ENCODE measurements at regions not wholly inside any gene's neighbourhood (a gene's known extent, or its start where the extent isn't known, plus 50 kb on each side); places are given as distances from the start of the nearest gene placed in this dataset.

DNA sequence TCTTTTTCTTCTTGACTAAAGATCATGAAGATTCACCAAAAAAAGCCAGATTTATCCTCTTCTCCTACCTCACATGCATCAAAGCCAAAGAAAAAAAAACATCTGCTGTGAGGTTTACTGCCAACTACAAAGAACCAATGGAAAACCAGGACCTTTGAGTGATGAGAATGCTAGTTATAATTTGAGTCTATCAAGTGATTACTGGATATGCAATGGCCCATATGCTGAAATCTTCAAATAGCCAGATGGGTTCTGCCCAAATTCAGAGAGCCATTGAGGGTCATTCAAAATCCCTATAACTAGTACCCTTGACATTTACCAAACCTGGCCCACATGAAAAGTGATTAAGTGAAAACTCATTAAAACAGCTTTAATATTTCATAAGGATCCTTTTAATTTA lies 78.4 kb upstream of the ACO1 start:
- TF ChIP-seq, protein P1, sequence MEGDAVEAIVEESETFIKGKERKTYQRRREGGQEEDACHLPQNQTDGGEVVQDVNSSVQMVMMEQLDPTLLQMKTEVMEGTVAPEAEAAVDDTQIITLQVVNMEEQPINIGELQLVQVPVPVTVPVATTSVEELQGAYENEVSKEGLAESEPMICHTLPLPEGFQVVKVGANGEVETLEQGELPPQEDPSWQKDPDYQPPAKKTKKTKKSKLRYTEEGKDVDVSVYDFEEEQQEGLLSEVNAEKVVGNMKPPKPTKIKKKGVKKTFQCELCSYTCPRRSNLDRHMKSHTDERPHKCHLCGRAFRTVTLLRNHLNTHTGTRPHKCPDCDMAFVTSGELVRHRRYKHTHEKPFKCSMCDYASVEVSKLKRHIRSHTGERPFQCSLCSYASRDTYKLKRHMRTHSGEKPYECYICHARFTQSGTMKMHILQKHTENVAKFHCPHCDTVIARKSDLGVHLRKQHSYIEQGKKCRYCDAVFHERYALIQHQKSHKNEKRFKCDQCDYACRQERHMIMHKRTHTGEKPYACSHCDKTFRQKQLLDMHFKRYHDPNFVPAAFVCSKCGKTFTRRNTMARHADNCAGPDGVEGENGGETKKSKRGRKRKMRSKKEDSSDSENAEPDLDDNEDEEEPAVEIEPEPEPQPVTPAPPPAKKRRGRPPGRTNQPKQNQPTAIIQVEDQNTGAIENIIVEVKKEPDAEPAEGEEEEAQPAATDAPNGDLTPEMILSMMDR (IDR thresholded peaks at IDR 0.05): no peak
- TF ChIP-seq POLR2A (IDR thresholded peaks at IDR 0.05): no peak
- Histone ChIP-seq H3K27ac (no peak overlapping the region), H3K9me3 (no peaks in the 10 kb centered on the region), H3K4me3 (replicated peaks in 1 of 3) (no peak overlapping the region), H3K4me1 (no peaks in the 10 kb centered on the region), H3K27me3 (no peaks in the 10 kb centered on the region), H3K36me3 (no peaks in the 10 kb centered on the region)
- DNase-seq: no peak
- intact Hi-C loops (cut with DNase I): no loop called here

DNA sequence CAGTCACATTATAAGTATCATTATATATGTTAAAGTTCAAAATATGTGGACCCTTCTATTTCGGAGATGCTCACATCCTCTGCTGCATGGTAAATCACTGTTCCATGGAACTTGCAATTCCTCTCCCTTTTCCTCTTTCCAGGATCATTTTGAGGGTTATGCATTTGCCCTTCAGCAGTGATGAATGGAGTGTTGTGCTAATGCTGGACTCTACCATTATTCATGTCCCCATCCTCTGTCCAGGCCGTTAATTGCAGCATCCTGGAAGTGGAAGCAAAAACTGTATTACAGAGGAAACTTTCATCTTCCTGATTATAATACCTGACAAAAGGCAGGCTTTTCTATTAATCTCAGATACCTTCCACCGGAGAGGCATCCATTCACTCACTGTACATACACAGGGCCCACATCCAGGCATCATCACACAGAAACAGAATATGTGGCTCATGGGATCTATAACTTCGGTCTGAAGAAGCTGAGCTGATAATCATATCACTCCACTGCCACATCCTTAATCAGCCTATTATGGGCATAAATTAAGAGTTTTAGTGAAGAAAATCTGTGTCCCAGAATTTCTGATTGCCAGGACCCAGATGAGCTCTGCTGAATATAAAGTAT lies 65.0 kb upstream of the ACO1 start:
- H3K4me3 ChIP-seq (replicated peaks in 1 of 3): no peak overlapping the region
- no peaks in the 10 kb centered on the region for H3K9me3 ChIP-seq
- no peaks in the 10 kb centered on the region for H3K36me3 ChIP-seq
- no peak for DNase-seq
- no peaks in the 10 kb centered on the region for H3K4me1 ChIP-seq
- intact Hi-C loops (cut with DNase I): no loop called here
- WGBS, 2 donors: 78 to 84% methylated on average over 4 of the region's 4 CpGs
- no peaks in the 10 kb centered on the region for H3K27me3 ChIP-seq
- no peak overlapping the region for H3K27ac ChIP-seq
- no peak for TF ChIP-seq POLR2A (IDR thresholded peaks at IDR 0.05)

DNA sequence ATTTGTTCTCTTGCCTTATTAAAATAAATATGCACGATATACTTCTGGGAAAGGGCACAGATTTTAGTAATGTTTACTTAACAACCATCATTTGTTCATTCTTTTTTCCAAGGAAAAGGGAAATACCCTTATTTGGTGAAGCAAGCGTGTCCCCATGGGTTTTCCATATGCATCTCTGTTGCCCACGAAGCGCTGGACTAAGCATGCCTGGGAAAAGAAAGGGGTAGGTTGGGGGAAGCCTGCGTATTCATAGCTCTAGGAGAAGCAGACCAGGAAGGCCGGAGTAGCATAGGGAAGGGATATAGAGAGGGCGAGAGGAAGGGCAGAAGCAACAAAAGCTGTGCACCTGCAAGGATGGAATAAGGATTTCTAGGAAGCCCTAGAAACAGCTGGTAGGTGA lies 61.8 kb upstream of the ACO1 start:
- intact Hi-C loops (cut with DNase I): no loop called here
- Histone ChIP-seq H3K27ac (no peak overlapping the region), H3K4me3 (replicated peaks in 1 of 3) (no peak overlapping the region), H3K4me1 (no peaks in the 10 kb centered on the region), H3K27me3 (no peaks in the 10 kb centered on the region), H3K36me3 (no peaks in the 10 kb centered on the region), H3K9me3 (no peaks in the 10 kb centered on the region)
- TF ChIP-seq, protein P1 (IDR thresholded peaks at IDR 0.05): no peak
- no peak for TF ChIP-seq POLR2A (IDR thresholded peaks at IDR 0.05)
- 72 to 73% methylated on average over 7 of the region's 7 CpGs for WGBS, 2 donors
- no peak for DNase-seq

DNA sequence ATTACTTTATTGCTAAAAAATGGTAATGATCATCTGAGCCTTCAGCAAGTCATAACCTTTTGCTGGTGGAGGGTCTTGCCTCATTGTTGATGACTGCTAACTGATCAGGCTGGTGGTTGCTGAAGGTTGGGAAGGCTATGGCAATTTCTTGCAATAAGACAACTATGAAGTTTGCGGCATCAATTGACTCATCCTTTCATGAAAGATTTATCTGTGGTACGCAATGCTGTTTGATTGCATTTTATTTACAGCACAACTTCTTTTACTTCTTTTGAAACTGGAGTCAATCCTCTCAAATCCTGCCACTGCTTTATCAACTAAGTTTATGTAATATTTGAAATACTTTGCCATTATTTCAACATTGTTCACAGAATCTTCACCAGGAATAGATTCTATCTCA lies 58.3 kb upstream of the ACO1 start:
- no peaks in the 10 kb centered on the region for H3K4me1 ChIP-seq
- H3K9me3 ChIP-seq: no peaks in the 10 kb centered on the region
- intact Hi-C loops (cut with DNase I): no loop called here
- H3K27ac ChIP-seq: no peak overlapping the region
- no peak overlapping the region for H3K4me3 ChIP-seq (replicated peaks in 1 of 3)
- no peaks in the 10 kb centered on the region for H3K27me3 ChIP-seq
- DNase-seq: no peak
- TF ChIP-seq, protein P1 (IDR thresholded peaks at IDR 0.05): no peak
- no peak for TF ChIP-seq POLR2A (IDR thresholded peaks at IDR 0.05)
- no peaks in the 10 kb centered on the region for H3K36me3 ChIP-seq
- 94 to 99% methylated on average over 2 of the region's 2 CpGs for WGBS, 2 donors

DNA sequence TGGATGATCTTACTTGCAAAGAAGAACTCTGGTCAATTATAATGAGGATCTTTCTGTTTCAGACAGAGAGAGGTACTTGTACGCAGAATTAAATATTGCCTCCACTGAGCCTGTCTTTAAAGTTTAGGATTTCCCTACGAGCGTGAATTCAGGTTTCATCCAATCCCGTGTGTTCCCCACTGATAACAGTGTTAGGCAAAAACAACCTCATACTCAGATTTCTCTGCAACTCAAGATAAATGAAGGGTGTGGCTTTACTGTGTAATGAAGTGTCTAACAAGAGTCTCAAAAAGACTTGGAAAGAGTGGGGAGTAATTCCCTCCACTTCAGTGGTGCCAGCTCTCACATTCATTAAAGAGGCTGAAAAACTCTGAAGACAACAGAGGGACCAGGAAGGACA lies 53.2 kb upstream of the ACO1 start:
- Histone ChIP-seq H3K27ac (no peak overlapping the region), H3K9me3 (no peaks in the 10 kb centered on the region), H3K4me3 (replicated peaks in 1 of 3) (no peak overlapping the region), H3K27me3 (no peaks in the 10 kb centered on the region), H3K36me3 (no peaks in the 10 kb centered on the region), H3K4me1 (no peaks in the 10 kb centered on the region)
- DNase-seq: no peak
- intact Hi-C loops (cut with DNase I): no loop called here
- WGBS, 2 donors: 79 to 80% methylated on average over 4 of the region's 4 CpGs
- TF ChIP-seq, protein P1 (IDR thresholded peaks at IDR 0.05): no peak
- no peak for TF ChIP-seq POLR2A (IDR thresholded peaks at IDR 0.05)

DNA sequence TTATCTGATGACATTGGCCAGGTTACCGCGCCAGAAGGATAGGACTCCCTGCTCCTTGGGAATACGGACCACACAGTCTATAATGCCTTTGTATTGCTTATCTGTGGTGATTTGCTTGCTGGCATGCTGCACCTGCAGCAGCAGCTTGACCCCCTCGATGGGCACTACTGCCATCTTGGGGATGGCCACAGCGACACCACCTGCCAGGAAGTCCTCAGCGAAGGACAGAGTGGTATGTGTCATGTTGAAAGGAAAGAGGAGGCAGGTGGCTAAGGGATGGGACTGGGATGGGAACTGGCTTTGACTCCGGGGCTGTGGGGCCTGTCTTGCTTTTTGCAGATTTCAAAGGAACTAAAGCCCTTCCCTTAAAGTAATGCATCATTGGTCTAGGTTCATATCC lies 50.3 kb upstream of the ACO1 start:
- WGBS, 2 donors: 85 to 90% methylated on average over 7 of the region's 7 CpGs
- no peaks in the 10 kb centered on the region for H3K9me3 ChIP-seq
- TF ChIP-seq, protein P1 (IDR thresholded peaks at IDR 0.05): no peak
- no peak for TF ChIP-seq POLR2A (IDR thresholded peaks at IDR 0.05)
- H3K36me3 ChIP-seq: no peaks in the 10 kb centered on the region
- no peak overlapping the region for H3K27ac ChIP-seq
- no peak for DNase-seq
- no peaks in the 10 kb centered on the region for H3K27me3 ChIP-seq
- intact Hi-C loops (cut with DNase I): no loop called here
- no peaks in the 10 kb centered on the region for H3K4me1 ChIP-seq
- H3K4me3 ChIP-seq (replicated peaks in 1 of 3): no peak overlapping the region

All from thyroid gland (tissue), 4 donors.